Caco-2 (cell line): ENCODE measurements at regions not wholly inside any gene's neighbourhood (a gene's known extent, or its start where the extent isn't known, plus 50 kb on each side); places are given as distances from the start of the nearest gene placed in this dataset.

Source experiments
- BruUV-seq: library from RNA; stranded (reverse); fragments of 400-500 nt; replicated peaks from 2 replicates; lab custom pipeline; 2021; lab: Mats Ljungman, UMichigan
- CTCF ChIA-PET: fragments of 300-600 bp; sonication (Branson Sonifier 250); formaldehyde crosslinking; loops from one replicate; lab custom pipeline; 2022; ENCODE audit warnings: antibody characterized with exemption; lab: Charles Lee
- POLR2A ChIA-PET: fragments of 300-600 bp; sonication (Branson Sonifier 250); formaldehyde crosslinking; loops from one replicate; lab custom pipeline; 2022; ENCODE audit warnings: antibody characterized with exemption; lab: Charles Lee
- DNase-seq, 2 experiments: peaks; one replicate each; pipeline versions ENCODE4 v3.0.0 to v3.0.0-alpha.2; 2020 to 2022
- H3K27me3 ChIP-seq: replicated peaks from 2 replicates; pipeline ENCODE4 v1.6.0; 2011; ENCODE audit warnings: low read length; ENCODE audit not compliant: control insufficient read depth, insufficient read depth
- H3K36me3 ChIP-seq: 2 replicates; pipeline ENCODE4 v1.5.1; 2011; ENCODE audit warnings: low read length; ENCODE audit not compliant: control insufficient read depth, insufficient read depth
- H3K4me1 ChIP-seq: fragments of 250-450 bp; sonication (Bioruptor Pico); 2 replicates; pipeline ENCODE4 v1.5.1; 2020; ENCODE audit warnings: mild to moderate bottlenecking
- H3K4me3 ChIP-seq: 2 replicates; pipeline ENCODE4 v1.5.1; 2011; ENCODE audit warnings: low read depth, mild to moderate bottlenecking, control low read depth, low read length
- H3K9me3 ChIP-seq: fragments of 250-450 bp; sonication (Bioruptor Pico); 2 replicates; pipeline ENCODE4 v1.5.1; 2020; ENCODE audit warnings: mild to moderate bottlenecking, moderate library complexity
- H3K27ac Mint-ChIP-seq: one replicate; pipeline ENCODE4 v1.8.0; 2022; ENCODE audit warnings: mixed read lengths; ENCODE audit not compliant: unreplicated experiment
- H3K27me3 Mint-ChIP-seq: one replicate; pipeline ENCODE4 v1.8.0; 2022; ENCODE audit warnings: mixed read lengths; ENCODE audit not compliant: insufficient read depth, unreplicated experiment
- H3K36me3 Mint-ChIP-seq: one replicate; pipeline ENCODE4 v1.8.0; 2022; ENCODE audit warnings: mild to moderate bottlenecking, mixed read lengths; ENCODE audit not compliant: insufficient read depth, unreplicated experiment
- H3K4me1 Mint-ChIP-seq: one replicate; pipeline ENCODE4 v1.8.0; 2022; ENCODE audit warnings: low read depth, mixed read lengths; ENCODE audit not compliant: unreplicated experiment
- H3K4me3 Mint-ChIP-seq: one replicate; pipeline ENCODE4 v1.8.0; 2022; ENCODE audit warnings: mild to moderate bottlenecking, moderate library complexity, mixed read lengths; ENCODE audit not compliant: unreplicated experiment
- H3K9me3 Mint-ChIP-seq: one replicate; pipeline ENCODE4 v1.8.0; 2022; ENCODE audit warnings: mixed read lengths; ENCODE audit not compliant: unreplicated experiment
- CTCF ChIP-seq, 2 experiments: fragments of 200-600 bp in 1 of 2; IDR thresholded peaks; 1 replicate in 1 of 2; 2 replicates in 1 of 2; pipeline versions ENCODE4 v1.5.1 to v1.8.0; 2011 to 2022; ENCODE audit warnings: antibody characterized with exemption in 1 of 2, control low read depth in 1 of 2, inconsistent platforms in 1 of 2, low read depth in 1 of 2, low read length in 1 of 2, mild to moderate bottlenecking in 1 of 2, moderate library complexity in 1 of 2; ENCODE audit not compliant: insufficient read depth in 1 of 2, severe bottlenecking in 1 of 2, unreplicated experiment in 1 of 2
- intact Hi-C: fragments of 100-400 bp; cut with micrococcal nuclease; formaldehyde crosslinking; loops from one replicate; pipeline ENCODE4 v1.10.0; 2022; ENCODE audit not compliant: unreplicated experiment

- ChIA-PET POLR2A (no interaction called here), CTCF (interaction anchor here (0.6 kb wide), 1 partner anchor 34 kb away, joined by 7 read pairs; no protein-coding TSS in a partner anchor)
- H3K4me3 ChIP-seq, result no peak overlapping the region
- no TSS peak for BruUV-seq
- H3K27ac Mint-ChIP-seq, result no peak overlapping the region
- H3K27me3 Mint-ChIP-seq, result no peaks in the 10 kb centered on the region
- no peaks in the 10 kb centered on the region for H3K36me3 Mint-ChIP-seq
- peaks cover 5% of the 10 kb centered on the region; the same call in 1 of the 2 replicates for H3K4me1 ChIP-seq
- no peak for DNase-seq
- no peaks in the 10 kb centered on the region for H3K36me3 ChIP-seq
- no peaks in the 10 kb centered on the region for H3K27me3 ChIP-seq
- H3K4me3 Mint-ChIP-seq, result no peak overlapping the region
- H3K9me3 ChIP-seq, result no peaks in the 10 kb centered on the region
- no peaks in the 10 kb centered on the region for H3K9me3 Mint-ChIP-seq
- peaks cover 22% of the 10 kb centered on the region for H3K4me1 Mint-ChIP-seq
- TF ChIP-seq CTCF (IDR thresholded peaks at IDR 0.05; ENCODE audit: insufficient read depth in 1 of 2, low read depth in 1 of 2, low read length in 1 of 2, severe bottlenecking in 1 of 2, unreplicated experiment in 1 of 2), result no peak
- intact Hi-C loops, result no loop called here
Measured at GRCh38 chr4:54542540-54543041, 115.2 kb upstream of the KIT start.

- Mint-ChIP-seq H3K36me3 (no peaks in the 10 kb centered on the region), H3K4me1 (peaks cover 22% of the 10 kb centered on the region), H3K27me3 (no peaks in the 10 kb centered on the region), H3K27ac (no peak overlapping the region), H3K9me3 (no peaks in the 10 kb centered on the region), H3K4me3 (no peak overlapping the region)
- CTCF ChIA-PET, result interaction anchor here (0.6 kb wide), 1 partner anchor 35 kb away, joined by 7 read pairs; no protein-coding TSS in a partner anchor
- Histone ChIP-seq H3K9me3 (no peaks in the 10 kb centered on the region), H3K27me3 (no peaks in the 10 kb centered on the region), H3K4me1 (peaks cover 5% of the 10 kb centered on the region; the same call in 1 of the 2 replicates), H3K4me3 (no peak overlapping the region), H3K36me3 (no peaks in the 10 kb centered on the region)
- POLR2A ChIA-PET, result no interaction called here
- no peak for DNase-seq
- TF ChIP-seq CTCF (IDR thresholded peaks at IDR 0.05; ENCODE audit: insufficient read depth in 1 of 2, low read depth in 1 of 2, low read length in 1 of 2, severe bottlenecking in 1 of 2, unreplicated experiment in 1 of 2), result no peak
- no TSS peak for BruUV-seq
- intact Hi-C loops, result no loop called here
Measured at GRCh38 chr4:54543088-54543795, 114.5 kb upstream of the KIT start.

GRCh38 chr4:54545663-54546424 is 111.9 kb upstream of the KIT start:
- H3K4me1 Mint-ChIP-seq, result peaks cover 13% of the 10 kb centered on the region
- ChIA-PET POLR2A (no interaction called here), CTCF (no interaction called here)
- no peak for TF ChIP-seq CTCF (IDR thresholded peaks at IDR 0.05; ENCODE audit: insufficient read depth in 1 of 2, low read depth in 1 of 2, low read length in 1 of 2, severe bottlenecking in 1 of 2, unreplicated experiment in 1 of 2)
- no peak for DNase-seq
- Histone ChIP-seq H3K27me3 (no peaks in the 10 kb centered on the region), H3K4me1 (peaks cover 5% of the 10 kb centered on the region; the same call in 1 of the 2 replicates), H3K36me3 (no peaks in the 10 kb centered on the region), H3K9me3 (no peaks in the 10 kb centered on the region), H3K4me3 (no peak overlapping the region)
- no peaks in the 10 kb centered on the region for H3K9me3 Mint-ChIP-seq
- no peak overlapping the region for H3K27ac Mint-ChIP-seq
- H3K4me3 Mint-ChIP-seq, result no peak overlapping the region
- no peaks in the 10 kb centered on the region for H3K36me3 Mint-ChIP-seq
- BruUV-seq, result no TSS peak
- H3K27me3 Mint-ChIP-seq, result no peaks in the 10 kb centered on the region
- intact Hi-C loops, result no loop called here
